Astrocyte of the spinal cord (primary cell): ENCODE measurements at regions not wholly inside any gene's neighbourhood (a gene's known extent, or its start where the extent isn't known, plus 50 kb on each side); places are given as distances from the start of the nearest gene placed in this dataset.
A peak's percentile ranks its signal among the peaks of the same experiment; 100 is the strongest.

Experiments
- DNase-seq: peaks from one replicate; pipeline ENCODE4 v3.0.0; 2011; ENCODE audit warnings: low read depth, low spot score
- H3K4me3 ChIP-seq: 2 replicates; pipeline ENCODE4 v1.5.1; 2011; ENCODE audit warnings: low read depth, mild to moderate bottlenecking, low read length, moderate library complexity
- CTCF ChIP-seq: IDR thresholded peaks from 2 replicates; pipeline ENCODE4 v1.5.1; 2012; ENCODE audit warnings: low read depth, mild to moderate bottlenecking, low read length, inconsistent platforms
- in situ Hi-C: cut with HindIII; loops from 2 replicates; pipeline ENCODE4 v1.10.0; 2017; ENCODE audit warnings: low sequenced_read_pairs

GRCh38 chr4:26215725-26216124, 105.1 kb upstream of the RBPJ start:
- H3K4me3 ChIP-seq, result no peak overlapping the region
- no peak for TF ChIP-seq CTCF
- no peak for DNase-seq
- in situ Hi-C loops, result no loop called here

GRCh38 chr4:26217481-26217880, 103.3 kb upstream of the RBPJ start:
- TF ChIP-seq CTCF, result no peak
- in situ Hi-C loops, result no loop called here
- no peak overlapping the region for H3K4me3 ChIP-seq
- no peak for DNase-seq

GRCh38 chr4:26217961-26218676, 102.7 kb upstream of the RBPJ start:
- no peak for DNase-seq
- in situ Hi-C loops, result no loop called here
- no peak overlapping the region for H3K4me3 ChIP-seq

GRCh38 chr4:26218677-26219605, 101.9 kb upstream of the RBPJ start:
- no peak for DNase-seq
- TF ChIP-seq CTCF, result no peak
- no peak overlapping the region for H3K4me3 ChIP-seq
- in situ Hi-C loops, result no loop called here

More at GRCh38 chr4:26217961-26218676, 102.7 kb upstream of the RBPJ start:
- TF ChIP-seq CTCF, result no peak

GRCh38 chr4:26220696-26221095, 100.1 kb upstream of the RBPJ start:
- peak; percentile 60 for DNase-seq
- no peak overlapping the region for H3K4me3 ChIP-seq
- in situ Hi-C loops, result no loop called here
- TF ChIP-seq CTCF, result no peak

GRCh38 chr4:26223155-26223554, 97.7 kb upstream of the RBPJ start:
- DNase-seq, result no peak
- in situ Hi-C loops, result no loop called here
- H3K4me3 ChIP-seq, result no peak overlapping the region
- no peak for TF ChIP-seq CTCF
